ENCODE measurements at regions not wholly inside any gene's neighbourhood (a gene's known extent, or its start where the extent isn't known, plus 50 kb on each side); places are given as distances from the start of the nearest gene placed in this dataset.
"Not testable (repeated sequence)": the region's sequence is repeated elsewhere in the genome, so short reads cannot be mapped to it uniquely, and the experiment has no call there.

DNA sequence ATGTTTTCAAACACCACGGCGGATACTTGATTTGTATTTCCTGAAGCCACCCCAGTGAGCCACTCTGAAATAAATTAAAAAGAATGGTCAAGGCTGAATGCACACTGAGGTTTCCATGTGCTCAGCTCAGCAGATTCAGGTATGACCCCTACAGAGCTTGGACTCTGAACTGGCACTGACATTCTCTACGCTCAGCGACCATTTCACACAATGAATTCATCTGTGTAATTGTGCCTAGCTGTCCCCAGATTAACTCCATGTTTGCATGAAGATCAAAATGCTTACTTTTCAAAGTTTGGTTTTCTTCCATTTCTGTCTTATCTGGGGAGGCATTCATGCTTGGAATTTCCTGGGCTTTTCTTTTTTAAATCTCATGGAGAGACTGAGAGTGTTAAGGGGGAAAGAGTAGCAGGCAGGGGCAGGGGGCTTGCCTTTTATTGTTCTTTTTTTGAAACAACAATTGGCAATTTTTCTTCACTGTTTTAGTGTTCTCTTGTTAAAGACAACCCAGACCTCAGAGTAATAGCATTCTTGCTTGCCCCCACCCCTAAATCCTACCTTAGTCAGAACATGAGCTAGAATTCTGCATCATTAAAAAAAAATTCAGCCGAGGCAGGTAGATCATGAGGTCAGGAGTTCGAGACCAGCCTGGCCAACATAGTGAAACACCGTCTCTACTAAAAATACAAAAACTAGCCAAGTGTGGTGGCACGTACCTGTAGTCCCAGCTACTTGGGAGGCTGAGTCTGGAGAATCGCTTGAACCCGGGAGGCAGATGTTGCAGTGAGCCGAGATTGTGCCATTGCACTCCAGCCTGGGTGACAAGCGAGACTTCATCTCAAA lies 85.5 kb upstream of the HNF1B start:
- intact Hi-C loops (cut with DNase I): no loop called here
- no peak for DNase-seq (ENCODE audit: low spot score)

DNA sequence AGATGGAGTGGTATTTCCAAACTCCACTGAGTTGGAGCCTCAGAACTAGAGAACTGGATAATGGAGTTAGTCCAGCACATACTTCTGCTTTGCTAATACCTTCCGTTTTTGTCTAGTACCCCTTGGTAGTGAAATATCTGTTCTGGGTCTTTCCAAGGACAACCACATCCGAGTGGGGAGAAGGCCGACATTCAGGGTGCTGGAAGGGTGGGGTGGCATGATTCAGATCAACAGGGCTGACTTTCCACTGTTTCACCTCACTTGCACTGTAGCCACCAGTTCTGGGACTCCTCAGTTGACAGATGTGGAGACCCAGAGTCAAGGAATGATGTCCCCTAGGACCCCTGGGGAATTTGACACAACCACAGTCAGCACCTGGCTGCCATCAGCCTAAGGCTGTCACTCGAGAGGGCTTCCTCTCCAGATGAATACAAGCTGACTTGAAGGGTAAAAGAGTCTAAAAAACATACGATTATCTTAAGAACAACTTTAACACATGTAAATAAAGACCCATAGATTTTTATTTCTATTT lies 84.8 kb upstream of the HNF1B start:
- intact Hi-C loops (cut with DNase I): no loop called here
- no peak for DNase-seq (ENCODE audit: low spot score)

DNA sequence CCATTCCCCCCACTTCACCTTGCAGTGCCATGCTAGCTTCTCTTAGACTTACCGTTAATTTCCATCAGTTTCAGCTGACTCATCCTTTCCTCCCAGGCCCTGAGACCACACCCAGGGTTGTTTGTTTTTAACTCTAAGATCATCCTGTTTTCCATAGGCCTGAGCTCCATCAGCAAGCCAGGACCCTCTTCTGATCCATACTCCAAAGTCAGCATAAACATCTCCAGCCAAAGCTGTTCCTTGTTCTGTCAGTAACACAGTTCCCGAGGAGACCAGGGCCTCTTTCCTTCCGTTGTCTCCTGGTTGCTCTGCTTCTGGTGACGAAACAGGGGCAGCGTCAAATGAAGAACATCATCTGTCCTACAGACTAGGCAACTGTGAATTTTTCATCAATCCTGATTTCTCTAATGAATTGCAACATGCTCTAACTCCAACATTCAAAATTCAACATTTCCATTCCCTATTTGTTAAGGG lies 83.8 kb upstream of the HNF1B start:
- intact Hi-C loops (cut with DNase I): no loop called here
- DNase-seq (ENCODE audit: low spot score): no peak

DNA sequence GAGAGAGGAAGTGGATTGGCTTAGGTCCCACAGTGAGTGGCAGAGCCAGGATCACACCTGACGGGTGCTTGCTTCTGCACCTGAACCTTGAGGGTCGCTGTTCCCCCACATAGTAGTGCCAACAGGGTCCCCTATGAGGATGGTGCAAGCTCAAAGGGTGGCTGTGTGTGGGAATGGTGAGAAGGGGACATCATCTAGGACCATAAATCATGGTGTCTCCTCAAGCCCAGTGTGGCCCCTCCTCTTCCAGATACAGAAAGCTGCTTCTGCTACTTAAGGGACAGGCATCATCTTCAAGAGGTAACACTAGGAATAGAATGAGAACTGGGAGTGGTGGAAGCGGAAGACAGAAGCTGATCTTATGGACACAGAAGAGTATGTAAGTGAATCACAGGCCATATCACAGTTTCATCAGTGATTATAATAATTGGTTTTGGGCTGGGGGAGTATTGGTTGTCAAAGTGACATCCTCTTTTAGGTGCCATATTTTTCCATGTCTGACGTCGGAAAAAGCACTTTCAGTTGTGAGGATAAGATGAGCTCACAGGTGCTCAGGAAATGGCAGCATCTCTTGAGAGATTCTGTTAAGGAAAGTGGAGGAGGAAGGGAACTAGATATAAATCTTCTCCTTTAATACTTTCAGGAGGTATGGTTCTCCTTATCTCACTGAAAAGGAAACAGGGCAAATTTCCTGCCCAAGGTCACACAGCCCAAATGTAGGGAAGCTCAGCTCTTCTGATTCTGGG lies 83.2 kb upstream of the HNF1B start:
- no peak for DNase-seq (ENCODE audit: low spot score)
- intact Hi-C loops (cut with DNase I): no loop called here

DNA sequence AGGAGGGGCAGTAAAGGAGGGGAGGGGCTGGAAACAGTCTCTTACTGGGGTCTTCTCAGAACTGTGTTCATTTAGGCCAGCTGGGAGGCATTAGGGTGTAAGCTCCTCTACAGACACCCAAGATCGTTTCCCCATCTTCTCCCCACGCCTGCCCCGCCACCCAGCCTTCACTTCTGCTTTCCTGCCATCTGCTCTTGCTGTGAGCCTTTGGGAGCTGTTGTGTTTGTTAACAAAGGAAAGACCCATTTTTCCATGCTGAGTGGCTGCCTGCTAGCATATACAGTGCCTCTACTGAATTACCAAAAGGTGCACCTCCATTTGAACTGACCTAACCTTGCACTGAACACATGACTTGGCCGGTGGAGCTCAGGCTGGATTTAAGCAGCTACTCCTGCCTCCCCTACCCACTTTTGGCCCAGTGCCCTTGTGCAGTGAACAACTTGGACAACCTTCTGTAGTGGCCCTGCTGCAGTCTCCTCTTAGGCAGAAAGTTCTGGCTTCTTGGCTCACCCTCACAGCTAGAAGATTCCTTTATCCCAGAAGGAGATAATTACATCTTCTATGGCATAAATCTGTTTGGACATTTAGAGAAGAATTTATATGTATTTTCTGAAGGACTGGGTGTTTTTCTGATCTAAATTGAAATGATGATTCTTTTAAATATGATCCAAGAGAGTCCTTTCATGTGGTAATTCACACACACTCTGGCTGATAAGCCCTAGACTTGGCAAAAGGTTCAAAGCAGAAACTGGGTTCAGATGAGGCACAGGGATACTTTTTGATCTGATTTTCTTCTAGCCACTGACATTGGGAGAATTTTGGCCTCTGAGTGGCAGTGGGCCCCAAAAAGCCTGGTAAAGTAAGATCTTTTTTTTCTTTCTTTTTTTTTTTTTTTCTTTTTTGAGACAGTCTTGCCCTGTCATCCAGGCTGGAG lies 81.9 kb upstream of the HNF1B start:
- DNase-seq (ENCODE audit: low spot score): no peak
- intact Hi-C loops (cut with DNase I): no loop called here

DNA sequence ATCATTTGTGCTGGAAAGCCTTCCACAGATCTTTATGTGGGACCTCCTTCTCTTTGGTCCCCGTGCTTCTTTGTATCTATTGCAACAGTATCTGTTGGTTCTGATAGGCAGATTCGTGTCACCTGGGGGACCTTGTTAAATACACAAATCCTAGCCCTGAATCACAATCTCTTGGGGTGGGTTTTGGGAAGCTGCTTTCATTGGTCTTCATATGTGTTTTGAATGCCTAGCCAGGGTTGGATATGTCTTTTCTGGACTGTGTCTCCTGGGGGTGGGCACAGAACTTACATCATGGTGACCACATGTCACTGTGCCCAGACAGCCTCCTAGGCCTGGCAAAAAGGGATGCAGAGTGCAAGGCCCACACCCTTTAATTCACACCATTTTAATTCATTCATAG lies 81.0 kb upstream of the HNF1B start:
- no peak for DNase-seq (ENCODE audit: low spot score)
- intact Hi-C loops (cut with DNase I): no loop called here

DNA sequence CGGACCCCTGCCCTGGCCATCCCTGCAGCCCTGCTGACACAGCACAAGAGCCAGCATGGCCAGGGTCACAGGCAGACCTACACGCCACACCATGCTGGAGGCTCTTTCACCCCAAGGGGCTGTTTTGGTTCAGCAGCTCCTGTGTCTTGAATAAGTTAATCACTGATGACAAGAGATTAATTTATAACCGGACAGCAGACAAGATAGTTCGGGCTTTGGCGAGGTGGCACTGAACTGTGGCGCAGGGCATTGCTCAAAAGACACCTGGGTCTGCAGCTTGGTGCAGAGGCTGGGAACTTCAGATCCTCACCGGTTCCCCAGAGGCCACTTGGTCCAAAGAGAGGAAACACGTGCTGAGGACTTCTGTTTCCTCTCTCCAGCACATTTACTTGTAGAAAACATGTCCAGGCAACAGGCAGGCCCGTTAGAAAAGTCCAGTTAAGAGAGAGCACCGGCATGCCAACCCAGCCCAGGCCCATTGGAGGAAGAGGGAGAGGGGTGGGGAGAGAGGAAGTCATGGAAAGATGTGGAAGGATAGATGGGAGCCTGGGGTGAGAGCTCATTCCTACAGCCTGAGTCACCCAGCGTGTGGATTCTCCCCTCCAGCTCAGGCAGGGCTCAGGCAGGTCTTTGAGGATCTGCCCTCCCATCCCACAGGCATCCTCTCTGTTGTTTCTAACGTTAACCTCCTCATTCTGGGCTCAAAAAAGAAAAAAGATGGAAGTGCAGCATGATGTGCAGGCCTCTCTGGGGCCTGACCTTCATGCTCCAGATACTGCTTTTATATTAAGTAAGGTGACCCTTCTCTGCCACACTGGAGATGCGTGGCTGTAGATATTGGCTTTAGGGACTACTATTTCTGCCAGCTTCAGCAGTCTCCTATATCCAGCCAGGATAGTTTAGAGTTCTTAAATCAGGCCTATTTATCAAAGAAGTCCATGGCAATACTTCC lies 80.0 kb upstream of the HNF1B start:
- DNase-seq (ENCODE audit: low spot score): no peak
- intact Hi-C loops (cut with DNase I): no loop called here

DNA sequence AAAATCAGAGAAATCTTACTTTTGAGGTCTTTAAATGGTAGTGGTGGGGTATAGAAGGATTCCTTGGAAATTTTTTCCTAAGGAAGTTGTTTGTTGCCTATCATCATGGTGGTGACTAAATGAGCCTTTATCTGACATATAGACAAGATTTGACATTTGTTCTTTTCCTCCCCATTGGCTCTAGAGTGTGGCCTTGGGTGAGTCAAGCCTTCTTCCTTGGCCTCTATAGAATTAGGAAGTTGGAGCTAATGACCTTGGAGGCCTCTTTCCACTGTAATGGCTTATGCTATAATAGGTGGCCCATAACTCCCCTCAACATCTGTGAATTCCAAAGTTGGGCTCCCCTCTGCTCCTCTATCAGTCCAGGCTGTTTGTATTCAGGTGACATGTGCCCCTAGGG lies 79.1 kb upstream of the HNF1B start:
- DNase-seq (ENCODE audit: low spot score): no peak
- intact Hi-C loops (cut with DNase I): no loop called here

DNA sequence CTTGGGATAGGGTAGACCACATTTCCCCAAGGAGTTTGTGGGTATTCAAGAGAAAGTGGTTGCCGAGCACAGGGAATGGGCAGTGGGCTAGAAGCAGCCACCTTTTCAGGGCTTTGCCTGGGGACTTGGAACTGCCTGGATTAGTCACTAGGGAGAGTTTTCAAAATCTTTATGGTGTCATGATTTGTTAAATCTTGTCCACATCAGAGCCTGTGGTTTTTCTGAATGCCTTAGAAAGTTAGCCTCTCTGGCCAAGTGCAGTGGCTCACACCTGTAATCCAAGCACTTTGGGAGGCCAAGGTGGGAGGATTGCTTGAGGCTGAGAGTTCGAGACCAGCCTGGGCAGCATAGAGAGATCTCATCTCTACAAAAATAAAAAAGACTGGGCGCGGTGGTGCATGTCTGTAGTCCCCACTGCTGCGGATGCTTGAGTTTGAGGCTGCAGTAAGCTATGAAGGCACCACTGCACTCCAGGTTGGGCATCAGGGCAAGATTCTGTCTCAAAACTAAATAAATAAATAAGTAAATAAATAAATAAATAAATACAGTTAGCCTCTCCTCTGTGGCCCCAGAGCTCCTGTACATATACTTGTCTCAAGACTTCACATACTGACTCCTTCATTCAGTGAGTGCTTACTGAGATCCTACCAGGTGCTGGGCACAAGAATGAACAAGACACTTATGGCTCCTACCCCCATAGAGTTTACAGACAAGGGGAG lies 76.3 kb upstream of the HNF1B start:
- DNase-seq (ENCODE audit: low spot score): no peak
- intact Hi-C loops (cut with DNase I): no loop called here

DNA sequence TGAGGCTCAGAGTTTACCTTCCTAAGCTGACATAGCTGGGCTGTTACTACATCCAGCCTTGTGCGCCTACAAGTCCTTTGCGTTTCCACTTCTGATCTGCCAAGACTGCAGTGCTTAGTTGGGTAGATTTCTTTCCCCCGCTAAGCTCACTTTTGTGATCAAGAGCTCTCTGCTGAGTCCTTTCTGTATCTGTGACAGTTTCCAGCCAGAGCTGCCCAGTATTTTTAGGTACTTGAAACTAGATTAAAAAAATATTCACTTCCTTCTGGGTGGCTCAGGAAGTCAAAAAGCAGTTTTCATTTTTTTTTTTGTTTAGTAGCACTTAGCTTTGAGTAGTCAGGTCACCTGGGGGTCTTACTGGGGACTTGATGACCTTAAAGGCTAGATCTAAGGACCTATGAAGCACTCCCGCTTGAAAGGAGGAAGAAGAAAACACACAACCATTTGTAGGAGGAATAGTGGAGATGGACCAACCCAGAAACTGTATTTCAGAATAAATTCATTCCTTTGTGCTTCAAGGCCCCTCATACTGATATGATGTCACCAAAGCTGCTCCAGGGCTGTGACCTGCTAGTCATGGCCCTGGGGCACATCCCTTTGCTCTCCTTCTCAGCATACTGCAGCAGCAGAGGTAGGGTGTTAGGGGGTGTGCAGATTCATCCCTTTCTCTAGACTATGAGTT lies 75.6 kb upstream of the HNF1B start:
- intact Hi-C loops (cut with DNase I): no loop called here
- DNase-seq (ENCODE audit: low spot score): no peak

DNA sequence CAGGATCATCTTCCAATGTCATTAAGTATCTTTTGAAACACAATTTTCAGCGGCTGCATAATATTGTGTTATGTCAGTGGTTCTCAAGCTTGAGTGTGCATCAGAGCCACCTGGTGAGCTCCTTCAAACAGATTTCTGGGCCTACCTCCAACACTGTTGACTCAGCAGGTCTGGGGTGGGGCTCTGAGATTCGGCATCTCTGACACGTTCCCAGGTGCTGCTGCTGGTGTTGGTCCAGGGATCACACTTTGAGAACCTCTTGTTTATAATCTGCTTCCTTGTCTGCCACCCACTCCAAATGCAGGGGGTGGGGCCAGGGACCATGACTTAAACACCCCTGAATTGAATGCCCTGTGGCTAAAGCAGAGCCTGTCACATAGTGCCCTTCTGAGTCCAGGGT lies 73.8 kb upstream of the HNF1B start:
- intact Hi-C loops (cut with DNase I): loop anchor here (5.0 kb wide), 1 partner anchor 166 kb away; no protein-coding TSS in a partner anchor
- no peak for DNase-seq (ENCODE audit: low spot score)

DNA sequence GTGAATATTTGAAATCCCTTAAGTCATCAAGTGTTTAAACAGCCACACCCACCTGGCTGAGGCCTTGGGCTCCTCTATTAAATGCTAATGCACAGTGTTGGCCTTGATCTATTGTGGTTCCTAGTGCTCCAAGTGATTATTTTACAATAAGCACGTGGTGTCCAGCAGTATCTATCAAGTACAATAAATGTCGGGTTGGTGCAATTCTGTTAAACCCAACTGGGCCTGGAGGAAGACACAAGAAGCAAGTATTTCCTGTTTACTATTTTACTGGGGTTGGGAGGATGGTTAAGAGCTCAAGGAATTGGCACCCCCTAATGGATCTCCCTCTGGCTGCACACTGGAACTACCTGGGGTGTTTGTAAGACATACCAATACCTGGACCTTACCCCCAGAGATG lies 72.1 kb upstream of the HNF1B start:
- no peak for DNase-seq (ENCODE audit: low spot score)
- intact Hi-C loops (cut with DNase I): loop anchor here (5.0 kb wide), 1 partner anchor 165 kb away; no protein-coding TSS in a partner anchor

DNA sequence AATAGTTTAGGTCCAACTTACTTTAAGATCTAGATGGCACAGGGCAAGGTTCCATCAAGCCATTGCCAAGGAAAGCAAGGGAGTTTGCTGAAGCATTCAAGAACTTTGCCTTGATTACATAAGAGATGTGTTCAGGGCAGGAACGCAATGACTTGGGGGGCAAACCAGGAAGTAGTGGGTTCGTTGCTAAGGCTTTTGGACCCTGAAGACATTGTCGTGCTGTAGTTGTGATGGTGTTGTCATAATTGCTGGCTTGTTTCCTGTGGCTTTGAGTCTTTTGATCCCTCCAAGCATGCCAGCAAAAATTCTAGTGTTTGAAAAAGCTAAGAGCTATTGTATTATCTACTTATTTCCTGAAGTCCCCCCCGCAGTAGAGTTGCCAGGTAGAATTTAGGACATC lies 70.7 kb upstream of the HNF1B start:
- intact Hi-C loops (cut with DNase I): loop anchor here (5.0 kb wide), 1 partner anchor 163 kb away; no protein-coding TSS in a partner anchor

DNA sequence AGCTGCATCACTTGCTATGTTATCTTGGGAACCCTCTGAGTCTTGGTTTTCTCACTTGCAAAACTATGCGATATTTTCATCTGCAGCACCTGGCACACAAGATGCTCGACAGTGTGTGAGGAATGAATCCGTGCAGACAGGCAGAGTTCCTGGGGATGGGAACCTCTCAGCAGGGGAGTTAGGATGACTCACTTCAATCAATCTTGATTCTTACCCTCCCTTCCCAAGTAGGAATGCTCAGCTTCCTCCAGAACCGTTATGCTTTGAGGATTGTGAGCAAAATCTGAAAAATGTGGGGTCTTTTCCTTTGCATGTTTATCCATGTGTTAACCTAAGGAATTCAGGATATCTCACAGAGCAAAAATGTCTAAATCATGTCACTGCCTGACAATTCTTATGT lies 68.9 kb upstream of the HNF1B start:
- DNase-seq (ENCODE audit: low spot score): no peak
- intact Hi-C loops (cut with DNase I): no loop called here

More for the DNA sequence above, 70.7 kb upstream of the HNF1B start:
- DNase-seq (ENCODE audit: low spot score): no peak

DNA sequence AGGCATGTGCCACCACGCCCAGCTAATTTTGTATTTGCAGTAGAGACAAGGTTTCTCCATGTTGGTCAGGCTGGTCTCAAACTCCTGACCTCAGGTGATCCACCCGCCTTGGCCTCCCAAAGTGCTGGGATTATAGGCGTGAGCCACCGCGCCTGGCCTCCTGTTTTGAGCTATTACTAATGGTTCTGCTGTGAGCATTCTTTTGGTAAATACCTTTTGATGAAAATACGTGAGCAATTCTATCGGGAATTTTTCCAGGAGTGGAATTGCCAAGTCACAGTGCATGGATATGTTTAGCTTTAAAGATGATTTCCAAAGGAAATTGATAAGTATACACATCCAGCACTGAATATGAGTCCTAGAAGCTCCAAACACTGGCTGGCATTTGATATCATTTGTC lies 64.0 kb upstream of the HNF1B start:
- DNase-seq (ENCODE audit: low spot score); intact Hi-C loops (cut with DNase I): not testable (repeated sequence)

DNA sequence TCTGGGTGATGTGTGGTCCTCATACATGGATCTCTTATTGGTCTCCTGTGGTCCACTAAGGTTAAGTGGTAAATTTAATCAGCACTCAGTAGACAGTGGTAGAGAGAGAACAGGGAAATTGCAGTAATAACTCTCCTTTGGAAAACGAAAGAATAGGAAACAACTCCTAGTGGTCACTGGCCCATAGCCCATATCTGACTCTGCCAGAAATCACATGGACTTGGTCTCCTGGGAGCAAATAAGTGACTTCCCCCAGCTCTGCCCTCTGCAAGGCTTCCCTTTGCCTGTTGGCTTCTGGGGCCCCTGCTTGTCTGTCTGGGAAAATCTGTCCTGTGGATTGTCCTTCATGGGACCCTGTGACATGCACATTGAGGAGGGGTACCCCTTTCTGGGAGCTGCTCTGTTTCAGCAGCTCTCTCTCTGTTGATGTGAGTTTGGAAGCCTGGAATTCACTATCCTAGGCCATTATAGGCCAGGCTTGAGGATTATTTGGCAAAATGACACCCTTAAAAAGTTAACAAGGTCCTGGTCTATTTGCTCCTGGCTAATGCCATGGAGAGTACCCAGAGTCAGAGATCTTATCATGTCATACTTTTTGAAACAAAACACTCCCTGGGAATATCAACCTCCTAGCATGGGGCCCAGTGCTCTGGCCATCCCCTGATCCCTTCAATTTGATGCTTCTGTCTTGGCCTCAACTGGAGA lies 58.0 kb upstream of the HNF1B start:
- DNase-seq (ENCODE audit: low spot score): no peak
- intact Hi-C loops (cut with DNase I): no loop called here
